ENCODE measurements at regions not wholly inside any gene's neighbourhood (a gene's known extent, or its start where the extent isn't known, plus 50 kb on each side); places are given as distances from the start of the nearest gene placed in this dataset.

- TF ChIP-seq POLR2AphosphoS5 (IDR thresholded peaks at IDR 0.05; ENCODE audit: low read depth, low read length) (no peak), REST (IDR thresholded peaks at IDR 0.05; ENCODE audit: insufficient read depth in 1 of 2, low read depth in 2 of 2, low read length in 1 of 2) (no peak), TCF7L2 (IDR thresholded peaks at IDR 0.05; ENCODE audit: low read depth, low read length) (no peak), SIN3A (IDR thresholded peaks at IDR 0.05; ENCODE audit: borderline replicate concordance, insufficient read depth, low read depth, low read length) (no peak), CTCF (IDR thresholded peaks at IDR 0.05) (no peak)
- CTCF ChIA-PET: no interaction called here
Observed at GRCh38 chr14:21884995-21885394, 211.4 kb upstream of the OR4E1 start.

GRCh38 chr14:21882226-21882625 is 208.6 kb upstream of the OR4E1 start:
- Histone ChIP-seq H3K27me3 (ENCODE audit: control insufficient read depth, insufficient read depth, low read length) (no peaks in the 10 kb centered on the region; the same call in 1 of the 2 replicates), H3K9me3 (ENCODE audit: control insufficient read depth, insufficient read depth, low read depth, low read length) (no peaks in the 10 kb centered on the region), H3K4me3 (ENCODE audit: low read depth in 2 of 2, low read length in 2 of 2) (no peak overlapping the region), H3K4me1 (ENCODE audit: control insufficient read depth, insufficient read depth, low read length) (no peaks in the 10 kb centered on the region), H3K27ac (ENCODE audit: low read length) (no peak overlapping the region), H3K36me3 (ENCODE audit: control insufficient read depth, insufficient read depth, low read length) (no peaks in the 10 kb centered on the region)
- in situ Hi-C loops (cut with HindIII; ENCODE audit: low pct_unique_long_range_greater_than_20kb, low sequenced_read_pairs) (no loop called here), intact Hi-C loops (cut with micrococcal nuclease; ENCODE audit: unreplicated experiment) (no loop called here)
- ChIA-PET CTCF (no interaction called here), POLR2A (no interaction called here)
- no peak for TF ChIP-seq REST (IDR thresholded peaks at IDR 0.05; ENCODE audit: insufficient read depth in 1 of 2, low read depth in 2 of 2, low read length in 1 of 2)
- TF ChIP-seq POLR2AphosphoS5 (IDR thresholded peaks at IDR 0.05; ENCODE audit: low read depth, low read length): no peak
- TF ChIP-seq TCF7L2 (IDR thresholded peaks at IDR 0.05; ENCODE audit: low read depth, low read length): no peak
- TF ChIP-seq SIN3A (IDR thresholded peaks at IDR 0.05; ENCODE audit: borderline replicate concordance, insufficient read depth, low read depth, low read length): no peak
- no peak for TF ChIP-seq CTCF (IDR thresholded peaks at IDR 0.05)
- ATAC-seq: no peak
- DNase-seq (ENCODE audit: low read depth, low spot score): no peak
- BruUV-seq (replicated peaks): no TSS peak

More at GRCh38 chr14:21884995-21885394, 211.4 kb upstream of the OR4E1 start:
- intact Hi-C loops (cut with micrococcal nuclease; ENCODE audit: unreplicated experiment) (no loop called here), in situ Hi-C loops (cut with HindIII; ENCODE audit: low pct_unique_long_range_greater_than_20kb, low sequenced_read_pairs) (no loop called here)
- no peak overlapping the region for H3K27ac ChIP-seq (ENCODE audit: low read length)
- H3K36me3 ChIP-seq (ENCODE audit: control insufficient read depth, insufficient read depth, low read length): no peaks in the 10 kb centered on the region
- POLR2A ChIA-PET: no interaction called here
- H3K9me3 ChIP-seq (ENCODE audit: control insufficient read depth, insufficient read depth, low read depth, low read length): no peaks in the 10 kb centered on the region
- H3K4me1 ChIP-seq (ENCODE audit: control insufficient read depth, insufficient read depth, low read length): no peaks in the 10 kb centered on the region
- DNase-seq (ENCODE audit: low read depth, low spot score): no peak
- no TSS peak for BruUV-seq (replicated peaks)
- no peak overlapping the region for H3K4me3 ChIP-seq (ENCODE audit: low read depth in 2 of 2, low read length in 2 of 2)
- no peaks in the 10 kb centered on the region; the same call in 1 of the 2 replicates for H3K27me3 ChIP-seq (ENCODE audit: control insufficient read depth, insufficient read depth, low read length)
- ATAC-seq: no peak
